Spleen (tissue), 7 donors: ENCODE measurements at regions not wholly inside any gene's neighbourhood (a gene's known extent, or its start where the extent isn't known, plus 50 kb on each side); places are given as distances from the start of the nearest gene placed in this dataset.

Source experiments
- POLR2A ChIP-seq, 3 donors: fragments of 450-650 bp; IDR thresholded peaks; one replicate each; pipeline ENCODE4 v1.5.1; 2017; ENCODE audit warnings: antibody characterized with exemption in 3 of 3, mild to moderate bottlenecking in 1 of 3
- TF ChIP-seq, protein P1 (sequence below), 11 experiments: fragments of 200-600 bp in 7 of 11; fragments of 450-650 bp in 4 of 11; sonication (generic) in 4 of 11; IDR thresholded peaks in 8 of 11; conservative IDR thresholded peaks in 3 of 11; 1 replicate in 7 of 11; 2 replicates in 4 of 11; pipeline versions ENCODE4 v1.4.0 to v1.8.0; 2016 to 2021; ENCODE audit warnings: antibody characterized with exemption in 11 of 11, inconsistent platforms in 4 of 11, mild to moderate bottlenecking in 1 of 11
- donor health status: DM: no; HTN: no; CAD: no; lungs with moderate emphysema.
- donor health status: DM: no; HTN: no; CAD: no.
- donor health status: DM: no; HTN: no; CAD: no.

DNA sequence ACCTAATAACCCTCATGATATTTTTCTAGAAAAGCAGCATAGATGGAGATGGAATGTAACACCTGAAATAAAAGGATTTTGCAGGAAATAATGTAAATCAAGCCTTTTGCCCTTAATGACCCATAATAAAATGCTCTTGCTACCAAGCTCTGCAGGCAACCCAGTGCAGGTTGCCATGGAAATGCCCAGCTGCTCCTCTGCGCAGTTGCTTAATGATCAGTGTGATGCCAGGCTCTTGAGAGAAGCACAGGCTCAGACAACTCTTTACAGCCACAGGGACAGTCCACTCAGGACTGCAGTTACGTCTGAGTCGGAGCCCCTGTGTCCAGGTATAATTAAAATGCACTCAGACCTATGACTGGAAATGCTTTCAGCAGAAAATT is 165.5 kb downstream of the LACC1 start:
- TF ChIP-seq, protein P1, sequence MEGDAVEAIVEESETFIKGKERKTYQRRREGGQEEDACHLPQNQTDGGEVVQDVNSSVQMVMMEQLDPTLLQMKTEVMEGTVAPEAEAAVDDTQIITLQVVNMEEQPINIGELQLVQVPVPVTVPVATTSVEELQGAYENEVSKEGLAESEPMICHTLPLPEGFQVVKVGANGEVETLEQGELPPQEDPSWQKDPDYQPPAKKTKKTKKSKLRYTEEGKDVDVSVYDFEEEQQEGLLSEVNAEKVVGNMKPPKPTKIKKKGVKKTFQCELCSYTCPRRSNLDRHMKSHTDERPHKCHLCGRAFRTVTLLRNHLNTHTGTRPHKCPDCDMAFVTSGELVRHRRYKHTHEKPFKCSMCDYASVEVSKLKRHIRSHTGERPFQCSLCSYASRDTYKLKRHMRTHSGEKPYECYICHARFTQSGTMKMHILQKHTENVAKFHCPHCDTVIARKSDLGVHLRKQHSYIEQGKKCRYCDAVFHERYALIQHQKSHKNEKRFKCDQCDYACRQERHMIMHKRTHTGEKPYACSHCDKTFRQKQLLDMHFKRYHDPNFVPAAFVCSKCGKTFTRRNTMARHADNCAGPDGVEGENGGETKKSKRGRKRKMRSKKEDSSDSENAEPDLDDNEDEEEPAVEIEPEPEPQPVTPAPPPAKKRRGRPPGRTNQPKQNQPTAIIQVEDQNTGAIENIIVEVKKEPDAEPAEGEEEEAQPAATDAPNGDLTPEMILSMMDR (IDR thresholded peaks at IDR 0.05 in 8 of 11, conservative IDR thresholded peaks at IDR 0.05 in 3 of 11) = no peak
- no peak for TF ChIP-seq POLR2A (IDR thresholded peaks at IDR 0.05)
